NCI-H69 (cell line): ENCODE measurements at regions not wholly inside any gene's neighbourhood (a gene's known extent, or its start where the extent isn't known, plus 50 kb on each side); places are given as distances from the start of the nearest gene placed in this dataset.

Experiments
- DNase-seq: peaks from one replicate; lab custom pipeline; 2025; lab: John Stamatoyannopoulos, UW

- peak; percentile 12 for DNase-seq
Observed at GRCh38 chr4:180798036-180798577, 1445.1 kb upstream of the TENM3 start.

- peak; percentile 38 for DNase-seq
Observed at GRCh38 chr4:180799798-180800197, 1443.4 kb upstream of the TENM3 start.

- DNase-seq = no peak
Observed at GRCh38 chr4:180805101-180805500, 1438.1 kb upstream of the TENM3 start.

GRCh38 chr4:180808862-180809261 lies 1434.3 kb upstream of the TENM3 start:
- DNase-seq = no peak

- no peak for DNase-seq
Observed at GRCh38 chr4:180809439-180809838, 1433.8 kb upstream of the TENM3 start.

- DNase-seq = no peak
Observed at GRCh38 chr4:180810581-180810980, 1432.6 kb upstream of the TENM3 start.

GRCh38 chr4:180811556-180811955 lies 1431.6 kb upstream of the TENM3 start:
- DNase-seq = no peak

GRCh38 chr4:180812783-180813182 lies 1430.4 kb upstream of the TENM3 start:
- no peak for DNase-seq

- no peak for DNase-seq
Observed at GRCh38 chr4:180814875-180815417, 1428.3 kb upstream of the TENM3 start.

- no peak for DNase-seq
Observed at GRCh38 chr4:180817529-180817928, 1425.7 kb upstream of the TENM3 start.

GRCh38 chr4:180823108-180823507 lies 1420.1 kb upstream of the TENM3 start:
- no peak for DNase-seq

GRCh38 chr4:180827232-180828009 lies 1415.8 kb upstream of the TENM3 start:
- peak; percentile 62 for DNase-seq

GRCh38 chr4:180828455-180829018 lies 1414.7 kb upstream of the TENM3 start:
- DNase-seq = peak; percentile 81

GRCh38 chr4:180832073-180832472 lies 1411.1 kb upstream of the TENM3 start:
- DNase-seq = peak; percentile 27

GRCh38 chr4:180840142-180840541 lies 1403.1 kb upstream of the TENM3 start:
- DNase-seq = peak; percentile 19

GRCh38 chr4:180850318-180850940 lies 1392.8 kb upstream of the TENM3 start:
- DNase-seq = peak; percentile 91

GRCh38 chr4:180852738-180853137 lies 1390.5 kb upstream of the TENM3 start:
- peak; percentile 83 for DNase-seq

GRCh38 chr4:180855184-180855583 lies 1388.0 kb upstream of the TENM3 start:
- DNase-seq = peak; percentile 34

- peak; percentile 82 for DNase-seq
Observed at GRCh38 chr4:180860089-180860720, 1383.0 kb upstream of the TENM3 start.

- DNase-seq = no peak
Observed at GRCh38 chr4:180861651-180862050, 1381.6 kb upstream of the TENM3 start.

- no peak for DNase-seq
Observed at GRCh38 chr4:180866933-180867643, 1376.1 kb upstream of the TENM3 start.

GRCh38 chr4:180870623-180871022 lies 1372.6 kb upstream of the TENM3 start:
- DNase-seq = no peak
